Natural killer cell (primary cell): ENCODE measurements at regions not wholly inside any gene's neighbourhood (a gene's known extent, or its start where the extent isn't known, plus 50 kb on each side); places are given as distances from the start of the nearest gene placed in this dataset.
"Not testable (repeated sequence)": the region's sequence is repeated elsewhere in the genome, so short reads cannot be mapped to it uniquely, and the experiment has no call there.

ENCODE experiments used
- ATAC-seq, 3 donors: fragments of 150-1000 bp in 2 of 3; fragments of 200-7000 bp in 1 of 3; cut with Tn5 transposase; 1 replicate in 1 of 3; 2 replicates in 2 of 3; pipeline ENCODE4 v1.10.0; 2021; ENCODE audit warnings: mild to moderate bottlenecking in 2 of 3, moderate library complexity in 2 of 3
- DNase-seq, 2 donors: peaks; one replicate each; pipeline versions ENCODE4 v3.0.0 to v3.0.0-alpha.2; 2013 to 2021; ENCODE audit warnings: mixed read lengths in 1 of 2
- H3K27ac ChIP-seq: one replicate; pipeline ENCODE4 v1.5.1; 2013; ENCODE audit warnings: mild to moderate bottlenecking, low read length
- H3K27me3 ChIP-seq: one replicate; pipeline ENCODE4 v1.6.1; 2013; ENCODE audit warnings: low read length; ENCODE audit not compliant: control insufficient read depth, insufficient read depth
- H3K36me3 ChIP-seq: one replicate; pipeline ENCODE4 v1.6.1; 2013; ENCODE audit warnings: low read length; ENCODE audit not compliant: control insufficient read depth, insufficient read depth
- H3K4me1 ChIP-seq: one replicate; pipeline ENCODE4 v1.6.1; 2013; ENCODE audit warnings: low read length; ENCODE audit not compliant: control insufficient read depth, insufficient read depth
- H3K4me3 ChIP-seq: one replicate; pipeline ENCODE4 v1.5.1; 2013; ENCODE audit warnings: low read length
- H3K9me3 ChIP-seq: one replicate; pipeline ENCODE4 v1.6.1; 2013; ENCODE audit warnings: low read length; ENCODE audit not compliant: control insufficient read depth, insufficient read depth
- H3K27ac Mint-ChIP-seq, 2 donors: one replicate each; pipeline ENCODE4 v1.8.0; 2022; ENCODE audit warnings: mild to moderate bottlenecking in 2 of 2, mixed read lengths in 2 of 2, moderate library complexity in 1 of 2
- H3K27me3 Mint-ChIP-seq, 2 donors: one replicate each; pipeline ENCODE4 v1.8.0; 2022; ENCODE audit warnings: low read depth in 2 of 2, mixed read lengths in 2 of 2
- H3K36me3 Mint-ChIP-seq: one replicate; pipeline ENCODE4 v1.8.0; 2022; ENCODE audit warnings: mixed read lengths
- H3K4me1 Mint-ChIP-seq, 2 donors: one replicate each; pipeline ENCODE4 v1.8.0; 2022; ENCODE audit warnings: mixed read lengths in 2 of 2
- H3K4me3 Mint-ChIP-seq: one replicate; pipeline ENCODE4 v1.8.0; 2022; ENCODE audit warnings: mild to moderate bottlenecking, moderate library complexity, mixed read lengths
- H3K9me3 Mint-ChIP-seq, 2 donors: one replicate each; pipeline ENCODE4 v1.8.0; 2022; ENCODE audit warnings: mixed read lengths in 2 of 2
- WGBS: methylation state at CpG from one replicate; pipeline ENCODE4 v1.1.7; 2013; ENCODE audit warnings: missing lambda C conversion rate; ENCODE audit not compliant: insufficient coverage; 5-methylcytosine and 5-hydroxymethylcytosine counted together
- intact Hi-C: fragments of 100-400 bp; cut with micrococcal nuclease; formaldehyde crosslinking; loops from one replicate; pipeline ENCODE4 v1.14.2; 2022
- TF ChIP-seq, protein P1 (sequence below): fragments of 200-600 bp; IDR thresholded peaks from one replicate; pipeline ENCODE4 v1.8.0; 2022; ENCODE audit warnings: antibody characterized with exemption

DNA sequence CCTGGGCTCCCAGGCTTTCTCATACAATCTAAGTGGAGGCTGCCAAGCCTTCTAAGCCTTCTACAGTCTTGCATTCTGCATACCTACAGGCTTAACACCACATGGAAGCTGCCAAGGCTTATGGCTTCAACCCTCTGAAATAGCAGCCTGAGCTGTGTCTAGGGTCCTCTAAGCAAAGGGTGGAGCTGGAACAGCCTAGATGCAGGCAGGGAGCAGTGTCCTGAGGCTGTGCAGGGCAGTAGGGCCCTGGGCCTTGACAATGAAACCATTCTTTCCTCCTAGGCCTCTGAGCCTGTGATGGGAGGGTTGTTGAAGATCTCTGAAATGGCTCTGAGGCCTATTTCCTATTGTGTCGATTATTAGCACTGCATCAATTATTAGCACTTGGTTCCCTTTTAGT lies 150.9 kb upstream of the GRK3 start:
- 94% methylated on average over 1 of the region's 1 CpG for WGBS
- intact Hi-C loops = no loop called here
- DNase-seq = no peak
- no peaks in the 10 kb centered on the region for H3K4me1 ChIP-seq
- Mint-ChIP-seq H3K36me3 (no peaks in the 10 kb centered on the region), H3K9me3 (no peaks in the 10 kb centered on the region), H3K27ac (no peak overlapping the region), H3K27me3 (peaks cover 20 to 41% of the 10 kb centered on the region in 2 donors), H3K4me1 (no peaks in the 10 kb centered on the region), H3K4me3 (no peak overlapping the region)
- ATAC-seq = no peak
- TF ChIP-seq, protein P1, sequence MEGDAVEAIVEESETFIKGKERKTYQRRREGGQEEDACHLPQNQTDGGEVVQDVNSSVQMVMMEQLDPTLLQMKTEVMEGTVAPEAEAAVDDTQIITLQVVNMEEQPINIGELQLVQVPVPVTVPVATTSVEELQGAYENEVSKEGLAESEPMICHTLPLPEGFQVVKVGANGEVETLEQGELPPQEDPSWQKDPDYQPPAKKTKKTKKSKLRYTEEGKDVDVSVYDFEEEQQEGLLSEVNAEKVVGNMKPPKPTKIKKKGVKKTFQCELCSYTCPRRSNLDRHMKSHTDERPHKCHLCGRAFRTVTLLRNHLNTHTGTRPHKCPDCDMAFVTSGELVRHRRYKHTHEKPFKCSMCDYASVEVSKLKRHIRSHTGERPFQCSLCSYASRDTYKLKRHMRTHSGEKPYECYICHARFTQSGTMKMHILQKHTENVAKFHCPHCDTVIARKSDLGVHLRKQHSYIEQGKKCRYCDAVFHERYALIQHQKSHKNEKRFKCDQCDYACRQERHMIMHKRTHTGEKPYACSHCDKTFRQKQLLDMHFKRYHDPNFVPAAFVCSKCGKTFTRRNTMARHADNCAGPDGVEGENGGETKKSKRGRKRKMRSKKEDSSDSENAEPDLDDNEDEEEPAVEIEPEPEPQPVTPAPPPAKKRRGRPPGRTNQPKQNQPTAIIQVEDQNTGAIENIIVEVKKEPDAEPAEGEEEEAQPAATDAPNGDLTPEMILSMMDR = no peak
- peaks cover 5% of the 10 kb centered on the region for H3K9me3 ChIP-seq
- H3K36me3 ChIP-seq = no peaks in the 10 kb centered on the region
- H3K27me3 ChIP-seq = no peaks in the 10 kb centered on the region
- no peak overlapping the region for H3K27ac ChIP-seq
- no peak overlapping the region for H3K4me3 ChIP-seq

DNA sequence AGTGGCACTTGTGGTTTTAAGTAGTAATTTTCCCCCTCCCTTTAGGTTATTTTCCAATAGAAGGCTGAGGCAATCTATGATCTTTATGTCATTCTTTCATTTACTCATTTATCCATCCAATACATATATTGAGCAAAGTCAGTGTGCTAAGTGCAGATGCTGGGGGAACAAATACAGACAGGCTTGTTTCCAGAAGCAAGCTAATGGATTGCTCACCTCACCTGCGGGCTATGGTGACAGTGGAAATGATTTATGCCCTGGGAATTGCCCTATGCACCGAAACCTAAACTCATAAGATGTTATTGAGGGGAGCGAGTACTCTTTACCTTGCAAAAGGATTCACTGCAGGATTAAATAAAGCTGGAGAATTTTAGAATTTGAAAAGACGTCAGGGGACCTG lies 148.7 kb upstream of the GRK3 start:
- intact Hi-C loops = loop anchor here (5.0 kb wide), 1 partner anchor 147 kb away; the partner anchor contains the start of gene GRK3
- H3K36me3 Mint-ChIP-seq, H3K4me3 ChIP-seq, DNase-seq, H3K27ac ChIP-seq, H3K4me3 Mint-ChIP-seq, H3K9me3 Mint-ChIP-seq, H3K27ac Mint-ChIP-seq, H3K36me3 ChIP-seq, H3K9me3 ChIP-seq, ATAC-seq: not testable (repeated sequence)
- H3K27me3 ChIP-seq = peaks cover 16% of the 10 kb centered on the region
- H3K4me1 ChIP-seq = peaks cover 17% of the 10 kb centered on the region
- WGBS = 100% methylated on average over 2 of the region's 4 CpGs
- Mint-ChIP-seq H3K27me3 (peaks cover 33 to 61% of the 10 kb centered on the region in 2 donors), H3K4me1 (peaks cover 10 to 17% of the 10 kb centered on the region in 2 donors)

DNA sequence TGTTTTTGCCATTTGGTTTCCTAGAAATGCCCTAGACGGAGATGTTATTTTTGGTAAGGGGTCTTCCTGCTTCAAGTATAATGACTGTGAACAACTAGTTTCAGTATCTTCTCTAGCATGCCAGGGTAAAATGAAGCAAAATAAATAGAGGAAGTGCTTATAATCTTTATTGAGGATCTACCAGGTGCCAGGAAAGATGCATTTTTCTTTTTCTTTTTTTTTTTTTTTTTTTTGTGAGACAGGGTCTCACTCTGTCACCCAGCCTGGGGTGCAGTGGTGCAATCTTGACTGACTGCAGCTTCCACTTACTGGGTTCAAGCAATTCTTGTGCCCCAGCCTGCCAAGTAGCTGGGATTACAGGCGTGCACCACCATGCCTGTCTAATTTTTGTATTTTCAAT lies 146.6 kb upstream of the GRK3 start:
- H3K27ac Mint-ChIP-seq, H3K27ac ChIP-seq, H3K36me3 ChIP-seq, DNase-seq, H3K4me3 ChIP-seq, H3K9me3 Mint-ChIP-seq, ATAC-seq, H3K36me3 Mint-ChIP-seq, H3K9me3 ChIP-seq, H3K4me3 Mint-ChIP-seq: not testable (repeated sequence)
- Histone ChIP-seq H3K27me3 (peaks cover 22% of the 10 kb centered on the region), H3K4me1 (peaks cover 26% of the 10 kb centered on the region)
- intact Hi-C loops = loop anchor here (5.0 kb wide), 1 partner anchor 144 kb away; the partner anchor contains the start of gene GRK3
- Mint-ChIP-seq H3K4me1 (peaks cover 15 to 22% of the 10 kb centered on the region in 2 donors), H3K27me3 (peaks cover 47 to 76% of the 10 kb centered on the region in 2 donors)
- WGBS = 90% methylated on average over 1 of the region's 2 CpGs

DNA sequence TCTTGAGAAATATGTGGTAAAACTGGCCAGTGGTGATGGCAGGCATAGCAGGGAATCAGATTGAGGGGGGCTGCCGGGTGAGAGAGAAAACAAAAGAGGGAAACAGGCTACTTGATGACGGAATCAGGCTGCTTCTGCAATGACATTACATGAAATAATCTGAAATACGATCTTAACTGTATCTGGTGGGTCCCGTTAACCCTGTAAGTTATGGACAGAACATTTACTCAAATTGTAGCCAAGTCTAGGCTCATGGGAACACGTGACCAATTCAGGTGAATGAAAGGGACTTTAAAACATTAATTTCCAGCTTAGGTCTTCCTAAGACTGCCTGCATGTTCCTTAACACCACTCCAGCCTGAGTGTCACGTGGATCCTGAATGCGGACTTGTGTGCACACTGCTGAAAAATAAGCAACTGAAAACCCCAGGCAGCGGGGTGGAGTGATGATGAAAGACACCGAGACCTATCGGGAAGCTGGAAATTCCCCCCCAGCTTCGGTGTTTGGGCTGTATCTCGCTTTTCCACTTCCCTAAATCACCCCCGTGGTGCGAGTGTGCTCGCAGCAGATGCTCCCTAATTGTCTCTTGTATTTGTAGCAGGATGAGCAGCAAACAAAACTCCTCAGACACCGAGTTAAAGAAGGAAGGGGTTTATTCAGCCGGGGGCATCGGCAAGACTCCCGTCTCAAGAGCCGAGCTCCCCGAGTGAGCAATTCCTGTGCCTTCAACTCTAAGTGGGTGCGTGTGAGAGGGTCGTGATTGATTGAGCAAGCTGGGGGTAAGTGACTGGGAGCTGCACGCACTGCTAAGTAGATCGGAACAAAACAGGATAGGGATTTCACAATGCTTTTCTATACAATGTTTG lies 145.0 kb upstream of the GRK3 start:
- no peaks in the 10 kb centered on the region for H3K9me3 ChIP-seq
- peaks cover 54 to 93% of the 10 kb centered on the region in 2 donors for H3K27me3 Mint-ChIP-seq
- WGBS = 6% methylated on average over 25 of the region's 25 CpGs

DNA sequence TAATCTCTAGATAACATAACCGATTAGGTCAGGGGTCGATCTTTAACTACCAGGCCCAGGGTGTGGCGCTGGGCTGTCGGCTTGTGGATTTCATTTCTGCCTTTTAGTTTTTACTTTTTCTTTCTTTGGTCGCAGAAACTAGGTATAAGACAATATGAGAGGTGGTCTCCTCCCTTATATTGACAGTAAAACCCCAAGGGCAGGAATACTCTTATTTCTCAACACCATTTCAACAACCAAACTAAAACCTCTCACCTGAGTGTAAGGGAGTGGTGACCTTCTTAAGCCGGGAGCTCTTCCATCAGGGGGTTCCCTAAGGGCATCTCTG lies 144.4 kb upstream of the GRK3 start:
- intact Hi-C loops, ATAC-seq, H3K4me3 ChIP-seq, H3K27ac ChIP-seq, H3K9me3 Mint-ChIP-seq, H3K27ac Mint-ChIP-seq, H3K4me3 Mint-ChIP-seq, H3K36me3 ChIP-seq, H3K36me3 Mint-ChIP-seq, H3K9me3 ChIP-seq, DNase-seq: not testable (repeated sequence)
- WGBS = 35% methylated on average over 4 of the region's 6 CpGs
- H3K27me3 ChIP-seq = peaks cover 24% of the 10 kb centered on the region
- H3K4me1 ChIP-seq = peaks cover 26% of the 10 kb centered on the region
- H3K4me1 Mint-ChIP-seq = peaks cover 15 to 22% of the 10 kb centered on the region in 2 donors
- H3K27me3 Mint-ChIP-seq = peaks cover 53 to 87% of the 10 kb centered on the region in 2 donors

More for the DNA sequence above, 145.0 kb upstream of the GRK3 start:
- peak in 2 of 3 donors; percentile 36 to 67 for ATAC-seq
- H3K4me3 ChIP-seq = no peak overlapping the region
- peak overlapping the region; percentile 14 for H3K4me3 Mint-ChIP-seq
- no peak overlapping the region for H3K27ac ChIP-seq
- no peaks in the 10 kb centered on the region for H3K9me3 Mint-ChIP-seq
- H3K36me3 ChIP-seq = no peaks in the 10 kb centered on the region
- H3K27ac Mint-ChIP-seq = no peak overlapping the region
- peaks cover 24% of the 10 kb centered on the region for H3K27me3 ChIP-seq
- H3K4me1 ChIP-seq = peaks cover 26% of the 10 kb centered on the region
- DNase-seq = peak in 1 of 2 donors; percentile 29
- TF ChIP-seq, protein P1 = no peak
- intact Hi-C loops = loop anchor here (5.0 kb wide), 1 partner anchor 143 kb away; the partner anchor contains the start of gene GRK3
- no peaks in the 10 kb centered on the region for H3K36me3 Mint-ChIP-seq
- peaks cover 15 to 22% of the 10 kb centered on the region in 2 donors for H3K4me1 Mint-ChIP-seq
